ENCODE measurements at regions not wholly inside any gene's neighbourhood (a gene's known extent, or its start where the extent isn't known, plus 50 kb on each side); places are given as distances from the start of the nearest gene placed in this dataset.

DNA sequence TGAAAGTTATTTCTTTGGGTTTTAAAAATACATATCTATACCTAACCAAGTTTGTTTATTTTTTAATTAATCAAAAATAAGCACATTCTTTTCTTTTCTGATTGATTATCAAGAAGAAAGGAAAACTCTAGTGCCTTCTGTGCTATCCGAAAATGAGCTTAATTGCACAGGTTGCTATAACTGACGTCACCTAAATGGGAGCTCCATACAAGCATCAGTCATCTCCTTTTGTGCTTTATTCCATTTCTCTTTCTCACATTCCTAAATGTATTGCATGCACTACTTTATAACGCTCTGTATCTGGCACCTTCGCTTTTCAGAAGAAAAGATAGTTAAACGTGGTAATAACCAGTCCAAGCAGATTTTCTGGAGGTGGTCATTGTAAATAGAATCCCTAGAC is 675.0 kb downstream of the STPG2 start:
- TF ChIP-seq, protein P1, sequence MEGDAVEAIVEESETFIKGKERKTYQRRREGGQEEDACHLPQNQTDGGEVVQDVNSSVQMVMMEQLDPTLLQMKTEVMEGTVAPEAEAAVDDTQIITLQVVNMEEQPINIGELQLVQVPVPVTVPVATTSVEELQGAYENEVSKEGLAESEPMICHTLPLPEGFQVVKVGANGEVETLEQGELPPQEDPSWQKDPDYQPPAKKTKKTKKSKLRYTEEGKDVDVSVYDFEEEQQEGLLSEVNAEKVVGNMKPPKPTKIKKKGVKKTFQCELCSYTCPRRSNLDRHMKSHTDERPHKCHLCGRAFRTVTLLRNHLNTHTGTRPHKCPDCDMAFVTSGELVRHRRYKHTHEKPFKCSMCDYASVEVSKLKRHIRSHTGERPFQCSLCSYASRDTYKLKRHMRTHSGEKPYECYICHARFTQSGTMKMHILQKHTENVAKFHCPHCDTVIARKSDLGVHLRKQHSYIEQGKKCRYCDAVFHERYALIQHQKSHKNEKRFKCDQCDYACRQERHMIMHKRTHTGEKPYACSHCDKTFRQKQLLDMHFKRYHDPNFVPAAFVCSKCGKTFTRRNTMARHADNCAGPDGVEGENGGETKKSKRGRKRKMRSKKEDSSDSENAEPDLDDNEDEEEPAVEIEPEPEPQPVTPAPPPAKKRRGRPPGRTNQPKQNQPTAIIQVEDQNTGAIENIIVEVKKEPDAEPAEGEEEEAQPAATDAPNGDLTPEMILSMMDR (conservative IDR thresholded peaks at IDR 0.05; ENCODE audit: low read depth) = no peak
- POLR2A ChIA-PET (ENCODE audit: low non-redundant PET) = no interaction called here
- H3K27ac ChIP-seq = no peak overlapping the region
- no peak for DNase-seq (ENCODE audit: low spot score)
- CTCF ChIA-PET = interaction anchor here (0.7 kb wide), 1 partner anchor 9 kb away, joined by 3 read pairs; no protein-coding TSS in a partner anchor

DNA sequence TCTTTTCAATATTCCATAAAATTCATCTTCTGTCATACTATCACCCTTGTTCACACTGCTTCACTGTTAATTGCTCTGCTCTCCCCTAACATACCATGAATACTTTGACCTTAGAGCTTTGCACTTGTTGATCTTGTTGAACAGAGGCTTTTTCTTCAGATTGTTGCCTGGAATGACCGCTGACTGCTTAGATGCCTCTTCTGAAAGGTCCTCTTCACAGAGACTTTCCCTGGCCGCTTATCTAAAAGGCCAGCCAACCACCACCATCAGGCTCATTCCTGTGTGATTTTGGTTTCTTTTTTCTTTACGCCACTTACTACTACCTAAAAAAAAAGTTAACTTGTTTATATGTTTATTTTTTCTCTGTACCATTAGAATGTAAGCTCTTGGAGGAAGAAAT is 667.7 kb downstream of the STPG2 start:
- ChIA-PET POLR2A (ENCODE audit: low non-redundant PET) (no interaction called here), CTCF (no interaction called here)
- DNase-seq (ENCODE audit: low spot score) = no peak
- no peak overlapping the region for H3K27ac ChIP-seq
- TF ChIP-seq, protein P1 (conservative IDR thresholded peaks at IDR 0.05; ENCODE audit: low read depth) = no peak

DNA sequence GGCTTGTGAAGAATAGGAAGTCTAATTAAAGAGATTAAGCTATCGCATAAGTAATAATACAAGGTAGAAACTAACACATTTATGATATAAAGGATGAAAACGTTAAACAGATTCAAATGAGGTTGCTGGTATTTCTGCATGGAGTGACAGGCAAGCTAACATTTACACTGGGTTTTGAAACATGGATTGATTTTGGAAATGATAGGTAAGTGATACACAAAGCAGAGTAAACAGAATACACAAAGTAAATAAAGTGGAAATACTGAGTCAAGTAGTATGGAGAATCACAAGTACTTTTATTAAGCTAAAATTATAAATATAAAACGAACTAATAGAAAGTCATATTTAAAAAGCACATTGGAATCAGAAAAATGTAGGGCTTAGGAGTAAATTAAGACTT is 665.3 kb downstream of the STPG2 start:
- DNase-seq (ENCODE audit: low spot score) = no peak
- H3K27ac ChIP-seq = no peak overlapping the region
- TF ChIP-seq, protein P1 (conservative IDR thresholded peaks at IDR 0.05; ENCODE audit: low read depth) = no peak
- ChIA-PET POLR2A (ENCODE audit: low non-redundant PET) (no interaction called here), CTCF (interaction anchor here (0.6 kb wide), 2 partner anchors 10 to 308 kb away, joined by 3 read pairs; no protein-coding TSS in a partner anchor)

DNA sequence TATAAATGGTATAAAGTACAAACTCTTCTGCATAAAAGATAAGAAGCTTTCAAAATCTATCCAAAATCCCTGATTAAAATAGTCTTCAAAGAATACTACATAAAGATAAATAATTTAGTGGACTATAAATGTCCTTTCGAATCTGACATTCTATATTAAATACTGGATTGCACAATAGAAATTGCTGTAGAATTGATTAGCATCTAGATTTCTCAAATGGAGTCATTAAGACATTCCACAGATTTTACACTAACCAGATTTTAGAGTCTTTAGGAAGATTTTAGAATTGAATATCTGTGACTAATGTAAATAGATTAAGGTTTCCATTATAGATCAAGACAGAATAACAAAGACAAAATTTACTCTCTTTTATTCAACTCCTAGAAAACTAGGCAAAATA is 663.9 kb downstream of the STPG2 start:
- POLR2A ChIA-PET (ENCODE audit: low non-redundant PET) = no interaction called here
- no peak for DNase-seq (ENCODE audit: low spot score)
- no peak overlapping the region for H3K27ac ChIP-seq
- CTCF ChIA-PET = interaction anchor here (0.6 kb wide), 1 partner anchor 197 kb away, joined by 3 read pairs; no protein-coding TSS in a partner anchor
- TF ChIP-seq, protein P1 (conservative IDR thresholded peaks at IDR 0.05; ENCODE audit: low read depth) = no peak

DNA sequence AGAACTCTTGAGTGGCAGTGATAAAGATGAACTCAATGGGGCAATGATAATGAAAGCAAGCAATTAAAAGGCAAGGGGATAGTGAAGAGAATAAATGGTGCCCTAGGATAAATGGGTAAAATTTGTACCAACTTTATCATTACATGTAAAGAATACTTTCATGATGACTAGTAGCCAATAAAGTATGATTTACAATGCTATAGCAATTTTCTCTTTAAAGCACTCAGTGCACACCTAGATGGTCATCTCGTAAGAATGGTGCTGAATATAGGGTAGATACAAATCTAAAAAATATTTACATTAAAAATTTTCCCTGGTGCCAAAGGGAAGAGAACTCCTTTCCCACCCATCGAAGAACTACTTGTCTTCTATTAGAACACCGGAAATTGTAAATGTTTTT is 651.4 kb downstream of the STPG2 start:
- TF ChIP-seq, protein P1 (conservative IDR thresholded peaks at IDR 0.05; ENCODE audit: low read depth) = no peak
- no peak overlapping the region for H3K27ac ChIP-seq
- DNase-seq (ENCODE audit: low spot score) = no peak
- ChIA-PET POLR2A (ENCODE audit: low non-redundant PET) (no interaction called here), CTCF (no interaction called here)

DNA sequence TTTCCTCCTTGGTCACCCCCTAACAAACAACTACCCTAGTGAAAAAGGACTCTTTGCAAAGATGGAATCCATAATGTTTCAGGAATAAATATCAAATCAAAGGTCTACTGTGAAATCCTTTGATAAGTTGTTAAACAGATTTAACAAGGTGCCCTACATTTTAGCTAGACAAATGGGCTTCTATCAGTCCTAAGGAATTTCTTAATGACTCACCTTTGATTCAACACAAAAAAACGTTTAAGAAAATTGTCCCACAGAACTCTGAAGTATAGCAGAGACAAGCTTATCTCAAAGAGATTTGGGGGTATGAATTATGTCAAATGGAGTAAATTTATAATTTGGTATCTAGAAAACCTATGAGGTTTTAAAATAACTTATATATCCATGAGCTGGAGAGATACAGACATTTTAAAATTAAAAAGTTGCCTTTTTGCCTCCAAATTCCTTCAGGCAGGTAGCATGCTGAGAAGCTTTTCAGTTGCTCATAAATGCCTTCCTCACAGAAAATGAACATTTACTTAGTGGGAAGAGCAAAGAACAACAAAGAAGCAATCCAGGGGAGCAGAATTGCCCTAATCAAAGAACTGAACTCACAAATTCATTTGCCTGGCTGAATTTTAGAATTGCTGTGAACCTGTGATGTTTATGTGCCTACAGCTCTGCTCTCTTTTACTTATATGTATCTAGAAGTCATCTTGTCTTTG is 649.3 kb downstream of the STPG2 start:
- ChIA-PET CTCF (interaction anchor here (0.7 kb wide), 1 partner anchor 23 kb away, joined by 3 read pairs; no protein-coding TSS in a partner anchor), POLR2A (ENCODE audit: low non-redundant PET) (no interaction called here)
- TF ChIP-seq, protein P1 (conservative IDR thresholded peaks at IDR 0.05; ENCODE audit: low read depth) = no peak
- peak; percentile 3 for DNase-seq (ENCODE audit: low spot score)
- H3K27ac ChIP-seq = no peak overlapping the region
